ENCODE measurements at regions not wholly inside any gene's neighbourhood (a gene's known extent, or its start where the extent isn't known, plus 50 kb on each side); places are given as distances from the start of the nearest gene placed in this dataset.

- TF ChIP-seq EZH2 (IDR thresholded peaks at IDR 0.05; ENCODE audit: low read depth, unreplicated experiment) (no peak), CTCF (conservative IDR thresholded peaks at IDR 0.05; ENCODE audit: low read depth in 2 of 2) (no peak), POLR2AphosphoS5 (IDR thresholded peaks at IDR 0.05; ENCODE audit: low read depth) (no peak), ETS1 (IDR thresholded peaks at IDR 0.05) (no peak), STAT1 (IDR thresholded peaks at IDR 0.05; ENCODE audit: unreplicated experiment) (no peak), REST (IDR thresholded peaks at IDR 0.05; ENCODE audit: unreplicated experiment) (no peak), JUNB (IDR thresholded peaks at IDR 0.05; ENCODE audit: unreplicated experiment) (no peak), ZNF462 (CRISPR knock-in tag; IDR thresholded peaks at IDR 0.05) (no peak), EZH2phosphoT487 (IDR thresholded peaks at IDR 0.05; ENCODE audit: unreplicated experiment) (no peak)
Observed at GRCh38 chrX:9184211-9184610, 150.3 kb upstream of the FAM9B start.

Measured in GM23338 (cell line).